ENCODE measurements at regions not wholly inside any gene's neighbourhood (a gene's known extent, or its start where the extent isn't known, plus 50 kb on each side); places are given as distances from the start of the nearest gene placed in this dataset.

GRCh38 chr15:88342666-88343065, 86.1 kb upstream of the NTRK3 start:
- no peak overlapping the region for H3K4me3 Mint-ChIP-seq
- no peaks in the 10 kb centered on the region for H3K4me1 Mint-ChIP-seq
- H3K9me3 Mint-ChIP-seq, result no peaks in the 10 kb centered on the region
- no peaks in the 10 kb centered on the region for H3F3A ChIP-seq (ENCODE audit: low read depth)
- H3K79me2 ChIP-seq (ENCODE audit: low read depth), result no peaks in the 10 kb centered on the region
- no peak overlapping the region for H3K27ac Mint-ChIP-seq
- peaks cover 10% of the 10 kb centered on the region for H3K27me3 ChIP-seq
- H3K4me3 ChIP-seq, result no peak overlapping the region
- H3K36me3 ChIP-seq, result no peaks in the 10 kb centered on the region
- H3K27me3 Mint-ChIP-seq (ENCODE audit: insufficient read depth, low read depth), result peaks cover 7% of the 10 kb centered on the region
- DNase-seq (ENCODE audit: low spot score), result no peak
- no peak overlapping the region for H3K27ac ChIP-seq
- H2AFZ ChIP-seq (replicated peaks), result no peak overlapping the region
- no peaks in the 10 kb centered on the region for H4K20me1 ChIP-seq (ENCODE audit: low read depth)
- no peaks in the 10 kb centered on the region for H3K36me3 Mint-ChIP-seq
- TF ChIP-seq EZH2 (IDR thresholded peaks at IDR 0.05) (no peak), CTCF (IDR thresholded peaks at IDR 0.05) (no peak), EZH2phosphoT487 (IDR thresholded peaks at IDR 0.05) (no peak)
- H3K9ac ChIP-seq, result no peak overlapping the region
- no peak overlapping the region for H3K4me2 ChIP-seq
- H3K4me1 ChIP-seq, result no peaks in the 10 kb centered on the region
- H3K9me3 ChIP-seq (ENCODE audit: low read depth), result no peaks in the 10 kb centered on the region

- H3K36me3 ChIP-seq, result no peaks in the 10 kb centered on the region
- no peak overlapping the region for H3K9ac ChIP-seq
- Mint-ChIP-seq H3K4me3 (no peak overlapping the region), H3K27me3 (ENCODE audit: insufficient read depth, low read depth) (peaks cover 5% of the 10 kb centered on the region), H3K9me3 (no peaks in the 10 kb centered on the region), H3K27ac (no peak overlapping the region), H3K4me1 (no peaks in the 10 kb centered on the region), H3K36me3 (no peaks in the 10 kb centered on the region)
- no peak overlapping the region for H3K4me2 ChIP-seq
- H4K20me1 ChIP-seq (ENCODE audit: low read depth), result no peaks in the 10 kb centered on the region
- H3F3A ChIP-seq (ENCODE audit: low read depth), result no peaks in the 10 kb centered on the region
- no peak overlapping the region for H3K27ac ChIP-seq
- H3K9me3 ChIP-seq (ENCODE audit: low read depth), result no peaks in the 10 kb centered on the region
- no peaks in the 10 kb centered on the region for H3K79me2 ChIP-seq (ENCODE audit: low read depth)
- TF ChIP-seq EZH2 (IDR thresholded peaks at IDR 0.05) (no peak), EZH2phosphoT487 (IDR thresholded peaks at IDR 0.05) (no peak), CTCF (IDR thresholded peaks at IDR 0.05) (no peak)
- H2AFZ ChIP-seq (replicated peaks), result no peak overlapping the region
- H3K4me3 ChIP-seq, result no peak overlapping the region
- DNase-seq (ENCODE audit: low spot score), result no peak
- H3K27me3 ChIP-seq, result peaks cover 7% of the 10 kb centered on the region
- H3K4me1 ChIP-seq, result no peaks in the 10 kb centered on the region
Measured at GRCh38 chr15:88341653-88342052, 85.1 kb upstream of the NTRK3 start.

DNA sequence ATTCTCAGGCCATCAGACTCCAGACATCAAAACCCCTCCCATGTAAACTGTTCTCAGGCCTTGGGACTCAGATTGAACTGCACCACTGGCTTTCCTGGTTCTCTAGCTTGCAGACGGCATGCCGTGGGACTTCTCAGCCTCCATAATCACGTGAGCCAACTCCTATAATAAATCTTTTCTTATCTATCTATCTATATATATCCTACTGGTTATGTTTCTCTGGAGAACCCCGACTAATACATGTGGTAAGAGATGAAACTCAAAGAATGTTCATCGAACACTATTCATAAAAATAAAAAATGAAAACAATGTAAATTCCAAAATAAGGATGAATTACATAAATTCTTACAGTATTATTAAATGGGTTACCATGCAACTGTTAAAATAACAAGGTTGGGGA, 84.5 kb upstream of the NTRK3 start:
- no peaks in the 10 kb centered on the region for H3K9me3 ChIP-seq (ENCODE audit: low read depth)
- DNase-seq (ENCODE audit: low spot score), result no peak
- H3K27ac ChIP-seq, result no peak overlapping the region
- no peaks in the 10 kb centered on the region for H3K79me2 ChIP-seq (ENCODE audit: low read depth)
- no peak overlapping the region for H3K9ac ChIP-seq
- no peak overlapping the region for H3K4me2 ChIP-seq
- no peaks in the 10 kb centered on the region for H3K4me1 ChIP-seq
- no peaks in the 10 kb centered on the region for H4K20me1 ChIP-seq (ENCODE audit: low read depth)
- Mint-ChIP-seq H3K4me3 (no peak overlapping the region), H3K27ac (no peak overlapping the region), H3K4me1 (no peaks in the 10 kb centered on the region), H3K27me3 (ENCODE audit: insufficient read depth, low read depth) (peaks cover 5% of the 10 kb centered on the region), H3K36me3 (no peaks in the 10 kb centered on the region), H3K9me3 (no peaks in the 10 kb centered on the region)
- H3K27me3 ChIP-seq, result peaks cover under 1% of the 10 kb centered on the region
- no peaks in the 10 kb centered on the region for H3K36me3 ChIP-seq
- no peaks in the 10 kb centered on the region for H3F3A ChIP-seq (ENCODE audit: low read depth)
- no peak for TF ChIP-seq CTCF (IDR thresholded peaks at IDR 0.05)
- no peak for TF ChIP-seq EZH2 (IDR thresholded peaks at IDR 0.05)
- TF ChIP-seq EZH2phosphoT487 (IDR thresholded peaks at IDR 0.05), result no peak
- H2AFZ ChIP-seq (replicated peaks), result no peak overlapping the region
- H3K4me3 ChIP-seq, result no peak overlapping the region

DNA sequence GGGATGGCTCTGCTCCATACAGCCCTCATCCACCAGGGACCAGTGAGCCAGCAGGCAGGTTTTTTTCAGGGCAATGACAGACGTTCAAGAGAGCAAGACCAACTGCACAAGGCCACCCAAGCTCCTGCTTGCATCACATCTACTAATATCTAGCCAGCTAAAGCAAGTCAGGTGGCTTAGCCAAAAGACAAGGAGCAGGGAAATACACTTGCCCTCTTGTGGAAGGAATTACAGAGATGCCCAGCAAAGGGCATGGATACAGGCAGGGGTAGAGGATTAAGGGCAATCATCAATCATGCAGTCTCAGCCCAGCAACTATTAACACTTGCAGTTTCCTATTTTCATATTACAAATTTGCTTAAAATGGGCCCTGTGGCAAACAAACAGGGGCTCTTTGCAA, 81.5 kb upstream of the NTRK3 start:
- Histone ChIP-seq H4K20me1 (ENCODE audit: low read depth) (no peaks in the 10 kb centered on the region), H3K4me2 (no peak overlapping the region), H3K79me2 (ENCODE audit: low read depth) (no peaks in the 10 kb centered on the region), H3K27me3 (no peaks in the 10 kb centered on the region), H3K9ac (no peak overlapping the region), H3K27ac (no peak overlapping the region), H2AFZ (replicated peaks) (no peak overlapping the region), H3K4me1 (no peaks in the 10 kb centered on the region), H3F3A (ENCODE audit: low read depth) (no peaks in the 10 kb centered on the region), H3K4me3 (no peak overlapping the region), H3K9me3 (ENCODE audit: low read depth) (no peaks in the 10 kb centered on the region), H3K36me3 (no peaks in the 10 kb centered on the region)
- Mint-ChIP-seq H3K4me1 (no peaks in the 10 kb centered on the region), H3K4me3 (no peak overlapping the region), H3K27me3 (ENCODE audit: insufficient read depth, low read depth) (peaks cover 5% of the 10 kb centered on the region), H3K27ac (no peak overlapping the region), H3K36me3 (no peaks in the 10 kb centered on the region), H3K9me3 (no peaks in the 10 kb centered on the region)
- peak; percentile 21 for DNase-seq (ENCODE audit: low spot score)
- TF ChIP-seq CTCF (IDR thresholded peaks at IDR 0.05) (peak; percentile 21), EZH2 (IDR thresholded peaks at IDR 0.05) (no peak), EZH2phosphoT487 (IDR thresholded peaks at IDR 0.05) (no peak)
